OCI-LY1 (cell line): ENCODE measurements at regions not wholly inside any gene's neighbourhood (a gene's known extent, or its start where the extent isn't known, plus 50 kb on each side); places are given as distances from the start of the nearest gene placed in this dataset.

Experiments
- CTCF ChIP-seq: fragments of 200-600 bp; sonication (generic), shearing (Covaris generic); IDR thresholded peaks from 2 replicates; pipeline ENCODE4 v1.5.1; 2017; ENCODE audit warnings: mild to moderate bottlenecking, antibody characterized with exemption, low read length, moderate library complexity, mixed read lengths
- EZH2 ChIP-seq: fragments of 200-600 bp; sonication (generic), shearing (Covaris generic); IDR thresholded peaks from 2 replicates; pipeline ENCODE4 v1.8.0; 2017; ENCODE audit warnings: borderline replicate concordance, mixed run types, mild to moderate bottlenecking, antibody characterized with exemption, low read length, moderate library complexity, mixed read lengths

- TF ChIP-seq CTCF (peak; percentile 86), EZH2 (no peak)
Measured at GRCh38 chr20:16803965-16804792, 56.0 kb downstream of the OTOR start.
